NCI-H128 (cell line): ENCODE measurements at regions not wholly inside any gene's neighbourhood (a gene's known extent, or its start where the extent isn't known, plus 50 kb on each side); places are given as distances from the start of the nearest gene placed in this dataset.

Experiments used
- DNase-seq: peaks from one replicate; lab custom pipeline; 2025; ENCODE audit not compliant: unreplicated experiment; lab: John Stamatoyannopoulos, UW

DNA sequence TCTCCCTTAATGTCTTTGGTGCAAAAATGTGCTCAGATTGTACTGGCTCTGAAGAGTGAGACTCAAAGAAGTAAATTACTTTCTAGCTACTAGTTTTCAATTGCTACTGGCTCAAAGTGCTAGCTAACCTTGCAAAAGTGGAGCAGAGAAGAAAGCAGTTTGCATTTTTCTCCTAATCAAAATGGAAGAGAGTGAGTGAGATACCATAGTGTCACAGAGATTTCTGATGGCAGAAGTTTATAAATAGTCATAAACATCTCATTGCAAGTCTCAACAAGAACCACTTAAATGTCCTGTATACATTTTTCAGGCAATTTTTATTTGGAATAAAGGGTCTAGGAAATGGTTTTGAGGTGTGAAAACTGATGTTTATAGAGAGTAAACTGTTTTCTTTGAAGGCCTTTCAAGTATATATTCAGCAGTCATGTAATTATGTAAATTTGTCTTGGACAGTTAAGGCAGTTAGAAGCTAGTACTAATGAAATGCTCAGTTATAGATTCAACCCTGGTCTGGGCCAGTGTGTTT is 237.7 kb upstream of the GOLIM4 start:
- no peak for DNase-seq

DNA sequence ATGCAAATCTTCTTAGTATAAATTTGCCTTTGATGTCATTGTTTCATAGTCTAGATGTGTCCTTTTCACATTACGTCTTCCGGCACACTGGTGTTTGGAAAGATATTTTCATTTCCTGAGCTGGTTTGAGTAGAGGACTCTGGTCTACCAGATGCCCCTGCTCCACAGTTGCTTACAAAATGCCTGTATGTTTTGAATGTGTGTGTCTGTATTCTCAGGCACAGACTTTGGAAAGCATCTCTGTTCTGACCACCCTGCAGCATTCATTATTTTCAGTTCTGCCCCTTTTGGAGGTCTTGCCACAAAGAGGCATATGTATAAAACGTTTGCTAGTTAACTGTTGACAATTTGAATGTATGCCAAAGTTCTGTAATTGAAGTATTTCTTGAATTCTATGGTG is 236.0 kb upstream of the GOLIM4 start:
- DNase-seq = no peak

DNA sequence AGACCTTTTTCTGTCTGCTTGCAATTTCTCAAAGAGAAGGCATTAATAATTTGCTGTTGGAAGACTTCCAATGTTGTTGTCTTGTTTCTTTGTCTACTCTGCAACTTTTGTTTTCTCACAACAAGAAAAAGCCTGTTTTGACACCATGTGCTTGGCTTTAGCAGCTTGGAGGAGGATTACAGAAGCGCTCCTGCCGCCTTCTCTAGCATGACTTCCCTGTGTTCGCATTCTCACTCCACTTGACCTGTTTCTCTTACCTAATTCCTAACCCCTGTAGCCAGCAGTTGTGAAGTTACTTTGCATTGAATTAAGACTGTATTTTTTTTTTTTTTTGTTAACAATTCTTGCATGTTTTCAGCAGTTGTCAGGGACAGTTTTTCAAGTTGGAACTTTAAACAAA is 235.3 kb upstream of the GOLIM4 start:
- DNase-seq = no peak

DNA sequence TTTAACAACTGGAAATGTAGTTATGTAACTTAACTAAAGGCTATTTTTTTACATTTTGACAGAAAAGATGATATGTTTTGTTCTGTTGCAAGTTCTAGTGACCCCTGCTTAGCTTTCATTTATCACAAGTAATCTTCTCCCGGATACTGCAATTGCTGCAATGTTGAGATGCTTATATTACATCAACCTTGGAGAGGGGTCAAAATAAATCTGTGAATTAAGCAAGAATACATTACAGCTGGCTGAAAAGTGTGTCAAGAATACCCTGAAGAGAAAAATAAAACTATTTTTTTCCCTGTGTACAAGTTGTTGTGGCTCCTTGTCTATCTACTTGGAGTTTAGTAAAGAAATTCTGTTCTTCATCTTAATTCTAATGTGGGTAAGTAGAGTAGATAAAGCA is 232.1 kb upstream of the GOLIM4 start:
- DNase-seq = no peak

DNA sequence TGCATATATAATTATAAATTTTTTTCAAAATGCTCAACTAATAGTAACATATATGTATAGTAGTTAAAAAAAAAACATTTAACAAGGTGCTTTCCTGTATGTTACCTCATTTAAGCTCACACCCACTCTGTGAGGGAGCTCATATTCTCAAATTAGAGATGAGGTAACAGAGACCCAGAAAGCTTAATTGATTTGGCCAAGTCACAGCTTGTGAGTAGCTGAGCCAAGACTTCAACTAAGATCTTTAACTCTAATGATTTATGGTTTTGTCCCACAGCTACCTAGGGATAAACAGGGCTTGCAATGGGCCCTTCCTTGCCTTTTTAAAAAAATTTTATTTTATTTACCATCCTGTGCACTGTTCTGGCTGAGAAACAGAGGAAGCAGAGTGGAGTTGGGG is 230.0 kb upstream of the GOLIM4 start:
- DNase-seq = no peak

DNA sequence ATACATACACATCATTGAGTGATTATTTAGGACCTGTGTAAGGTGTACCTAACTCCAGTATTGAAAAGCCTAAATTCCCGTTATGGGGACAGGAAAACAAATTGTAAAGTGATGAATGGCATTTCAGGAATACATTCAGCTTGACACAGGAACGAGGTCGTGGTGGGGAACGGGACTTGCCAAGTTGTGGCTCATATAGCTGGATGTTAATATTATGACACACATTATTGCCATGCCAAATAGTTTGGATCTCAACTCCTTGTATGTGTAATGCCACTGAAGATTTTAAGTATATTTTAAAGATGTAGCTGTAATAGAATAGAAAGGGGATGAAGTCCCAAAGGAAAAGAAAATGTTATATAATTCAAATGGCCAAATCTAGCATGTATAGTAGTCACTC is 227.2 kb upstream of the GOLIM4 start:
- DNase-seq = no peak

DNA sequence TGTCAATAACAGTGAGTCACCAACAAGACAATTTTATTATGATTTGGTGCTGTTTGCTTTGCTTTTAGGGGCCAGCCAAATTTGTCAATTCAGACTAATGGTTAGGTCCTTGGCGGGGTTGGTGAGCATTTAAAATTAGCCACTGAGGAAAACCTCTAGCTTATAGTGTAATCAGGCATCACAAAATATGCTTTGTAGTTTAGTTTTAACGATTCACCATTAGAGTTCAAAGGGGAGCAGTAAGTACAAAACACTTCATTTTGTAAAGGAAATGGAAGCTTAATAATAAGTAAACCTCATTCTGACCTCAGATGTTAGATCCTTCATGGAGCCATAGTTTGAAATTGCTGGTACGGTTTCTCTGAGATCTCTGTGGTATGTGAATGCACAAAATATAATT is 218.4 kb upstream of the GOLIM4 start:
- DNase-seq = no peak

DNA sequence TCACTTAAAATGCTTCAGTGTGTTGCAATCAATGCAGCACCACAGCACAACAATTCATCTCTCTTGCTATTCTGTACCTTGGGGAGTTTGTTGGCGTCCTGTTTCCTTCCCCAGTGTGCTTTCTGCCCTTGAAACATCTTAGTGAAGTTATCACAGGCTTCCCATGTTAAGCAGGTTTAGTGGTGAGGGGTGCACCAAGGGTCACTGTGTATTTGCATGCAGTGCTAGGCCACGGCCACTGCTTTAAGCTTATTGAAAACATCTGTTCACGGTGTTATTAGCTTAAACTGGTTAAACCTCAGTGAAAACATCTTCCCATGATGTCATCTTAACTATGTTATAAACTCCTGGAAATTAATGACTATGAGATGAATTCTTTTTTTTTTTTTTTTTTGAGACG is 217.3 kb upstream of the GOLIM4 start:
- DNase-seq = no peak

DNA sequence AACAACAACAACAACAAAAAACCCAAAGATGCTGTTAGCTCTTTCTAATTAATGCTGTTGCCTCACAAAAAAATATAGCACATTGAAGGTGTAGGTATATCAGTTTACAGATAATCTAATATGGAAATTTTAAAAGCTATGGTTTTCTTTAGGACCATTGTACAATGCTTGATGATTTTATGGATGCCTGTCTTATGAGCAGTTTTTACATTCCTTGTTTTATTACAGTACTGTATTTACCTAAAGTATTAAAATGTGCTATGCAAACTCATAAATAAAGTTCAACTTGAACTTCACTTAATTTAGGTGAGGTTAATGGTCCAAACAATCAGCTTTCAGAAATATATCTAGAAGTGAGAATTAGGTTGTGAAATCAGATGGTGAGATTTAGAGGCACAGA is 212.2 kb upstream of the GOLIM4 start:
- DNase-seq = no peak

DNA sequence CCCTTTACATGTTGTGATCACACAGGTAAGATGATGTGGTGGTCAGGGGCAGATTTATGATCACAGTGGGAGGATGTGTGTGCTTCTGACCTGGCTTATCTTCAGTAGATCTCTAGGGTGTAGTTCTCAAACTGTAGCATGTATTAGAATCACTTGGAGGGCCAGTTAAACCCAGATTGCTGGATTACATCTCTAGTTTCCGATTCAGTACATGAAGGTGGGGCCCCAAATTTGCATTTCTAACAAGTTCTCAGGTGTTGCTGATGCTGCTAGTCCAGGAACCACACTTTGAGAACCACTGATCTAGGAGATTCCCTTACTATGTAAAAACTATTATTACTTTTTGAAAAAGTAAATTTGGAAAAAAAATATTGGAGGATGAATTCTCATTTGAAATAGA is 199.3 kb upstream of the GOLIM4 start:
- DNase-seq = no peak

DNA sequence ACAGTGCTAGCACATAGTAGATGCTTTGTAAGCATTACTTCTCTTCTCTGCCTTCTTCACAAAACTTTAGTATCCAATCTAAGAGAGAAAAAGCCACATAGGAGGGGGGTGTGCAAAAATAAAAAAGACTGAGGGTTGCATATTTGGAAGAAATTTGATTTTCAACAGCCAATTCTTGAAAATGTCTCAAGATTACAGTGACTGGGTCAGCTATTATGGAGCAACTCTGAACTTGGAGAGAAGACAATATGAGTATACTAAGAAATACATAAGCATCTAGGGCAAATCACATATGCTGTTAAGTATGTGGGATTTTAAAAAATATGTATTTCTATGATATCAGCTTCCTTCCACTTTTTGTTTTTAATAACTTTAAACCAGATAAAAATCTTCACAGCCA is 196.6 kb upstream of the GOLIM4 start:
- DNase-seq = no peak

DNA sequence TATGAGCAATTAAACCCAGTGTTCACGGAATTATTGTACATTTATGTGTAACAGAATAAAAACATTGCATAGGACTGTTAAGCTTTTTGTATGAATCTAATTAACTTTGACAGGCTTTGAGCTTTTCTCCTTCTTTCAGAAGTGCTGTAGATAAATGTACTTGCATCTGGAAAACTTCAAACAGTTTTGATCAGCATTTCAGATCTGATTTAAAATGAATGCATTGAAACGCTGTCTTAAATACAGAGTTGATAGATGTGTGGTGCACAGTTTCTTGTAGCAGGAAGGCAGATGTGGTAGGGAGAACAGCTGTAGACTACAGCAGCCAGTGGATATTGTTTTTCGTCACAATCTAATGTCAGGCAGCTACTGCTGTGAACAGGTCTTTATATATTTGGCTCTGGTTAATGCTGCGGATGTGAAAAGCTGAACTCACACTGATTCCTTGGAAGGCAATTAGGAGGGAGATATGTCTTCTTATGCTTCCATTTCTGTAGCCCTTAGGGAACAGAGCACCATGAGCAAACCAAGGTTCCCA is 193.8 kb upstream of the GOLIM4 start:
- DNase-seq = no peak

DNA sequence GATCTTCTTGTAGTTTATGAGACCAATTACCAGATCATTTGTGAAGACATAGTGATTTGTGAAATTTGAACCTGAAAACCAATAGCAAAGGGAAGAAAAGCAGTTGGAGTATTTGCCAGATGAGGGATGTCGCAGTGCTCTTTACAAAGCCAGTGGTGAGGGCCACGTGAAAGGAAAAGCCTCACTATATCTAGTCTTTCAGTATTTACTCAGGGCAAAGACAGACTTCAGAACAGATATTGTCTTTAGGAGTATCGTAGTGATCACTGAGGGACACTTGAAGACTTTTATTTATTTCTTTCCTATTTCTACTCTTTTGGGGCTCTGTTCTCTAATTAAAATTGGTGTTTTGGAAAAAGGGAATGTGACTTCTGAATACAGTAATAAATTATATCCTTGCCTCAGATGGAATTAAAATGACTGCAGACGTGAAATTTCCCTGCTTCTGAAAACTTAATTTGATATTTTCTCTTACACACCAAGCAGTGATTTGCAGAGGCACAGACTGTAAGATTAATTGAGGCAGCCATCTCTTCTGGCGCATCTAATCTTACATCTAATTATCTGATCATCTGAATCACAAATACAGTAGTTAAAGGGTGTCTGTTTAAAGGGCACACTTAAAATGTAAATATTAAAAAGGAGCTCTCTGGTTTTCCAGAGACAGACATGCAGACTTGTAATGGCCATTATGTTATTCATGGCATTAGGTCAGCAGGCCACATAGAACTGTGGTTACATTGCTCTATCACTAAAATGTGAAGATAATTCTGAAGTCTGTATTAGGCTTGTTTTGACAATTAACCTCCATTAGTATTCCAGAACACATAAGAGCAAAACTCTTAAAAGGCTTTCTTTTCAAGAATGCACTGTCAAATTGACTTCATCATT is 193.0 kb upstream of the GOLIM4 start:
- no peak for DNase-seq

DNA sequence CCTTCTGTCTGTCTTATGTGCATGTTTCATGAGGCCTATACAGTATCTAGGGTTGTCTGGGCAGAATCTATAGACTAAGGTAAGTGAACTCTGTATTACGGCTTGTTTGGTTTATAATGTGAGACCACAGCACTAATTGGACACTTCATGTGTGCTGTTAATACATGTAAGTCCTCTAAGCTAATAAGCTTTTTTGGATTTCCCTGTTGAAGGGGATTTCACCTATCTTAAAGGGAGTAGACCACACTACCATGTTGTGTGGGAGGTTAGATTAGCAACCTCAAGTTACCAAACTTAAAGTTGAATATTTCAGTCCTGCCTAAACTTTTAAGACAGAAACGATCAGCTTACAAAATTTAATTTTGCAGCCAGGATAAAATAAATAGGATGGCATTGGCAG is 189.8 kb upstream of the GOLIM4 start:
- no peak for DNase-seq

DNA sequence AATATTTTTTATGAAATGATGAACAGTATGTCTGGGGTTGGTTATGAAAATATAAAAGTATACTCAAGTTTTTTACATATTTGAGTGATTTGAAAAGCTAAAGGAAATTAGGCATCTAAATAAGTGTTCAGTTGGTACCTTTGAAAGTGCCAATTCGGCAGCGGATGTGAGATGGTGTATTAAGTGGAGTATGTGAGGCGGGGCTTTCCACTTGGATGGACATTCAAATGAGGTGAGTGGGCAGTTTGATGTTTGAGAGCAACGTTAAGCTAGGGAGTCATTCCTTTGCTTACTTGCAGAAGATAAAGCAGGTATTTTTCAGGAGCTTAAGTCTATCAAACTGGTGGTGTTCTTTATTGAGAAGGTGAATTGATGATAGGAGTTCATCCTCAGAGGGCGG is 189.0 kb upstream of the GOLIM4 start:
- DNase-seq = no peak

DNA sequence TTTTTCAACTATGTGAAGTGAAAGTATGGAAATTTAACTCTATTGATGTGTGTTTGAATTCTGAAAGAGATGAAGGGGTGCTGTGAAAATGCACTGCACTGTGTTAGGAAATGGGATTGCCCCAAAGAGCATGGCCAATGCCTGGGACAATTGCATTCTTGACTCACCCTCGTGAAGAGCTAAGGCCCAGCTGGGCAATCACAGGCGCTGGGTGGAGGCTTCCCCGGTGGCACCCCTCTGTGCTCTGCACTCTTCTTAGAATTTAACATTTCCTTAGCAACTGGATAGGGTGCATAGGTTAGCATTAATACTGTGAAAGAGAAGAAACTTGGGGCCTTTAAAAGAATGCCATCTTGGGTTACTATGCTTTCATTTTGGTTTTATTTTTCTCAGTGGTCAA is 179.9 kb upstream of the GOLIM4 start:
- DNase-seq = no peak

DNA sequence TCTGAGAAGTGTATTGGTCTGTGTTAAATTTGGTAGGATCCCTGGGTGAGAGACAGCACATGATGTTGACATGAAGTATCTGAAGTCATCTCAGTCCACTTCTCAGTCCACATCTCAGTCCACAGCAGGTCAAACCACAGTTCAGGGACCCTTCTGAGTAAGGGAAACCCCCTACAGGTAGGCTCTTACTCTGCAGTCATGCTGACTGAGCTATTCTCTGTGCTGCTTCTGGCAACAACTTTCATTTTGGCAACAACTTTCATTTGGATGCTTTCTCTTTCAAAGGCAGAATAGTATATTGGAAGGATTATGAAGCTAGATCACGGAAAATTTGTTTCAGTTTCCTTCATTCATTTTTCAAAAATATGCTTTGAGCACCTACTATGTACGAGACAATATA is 178.2 kb upstream of the GOLIM4 start:
- no peak for DNase-seq

DNA sequence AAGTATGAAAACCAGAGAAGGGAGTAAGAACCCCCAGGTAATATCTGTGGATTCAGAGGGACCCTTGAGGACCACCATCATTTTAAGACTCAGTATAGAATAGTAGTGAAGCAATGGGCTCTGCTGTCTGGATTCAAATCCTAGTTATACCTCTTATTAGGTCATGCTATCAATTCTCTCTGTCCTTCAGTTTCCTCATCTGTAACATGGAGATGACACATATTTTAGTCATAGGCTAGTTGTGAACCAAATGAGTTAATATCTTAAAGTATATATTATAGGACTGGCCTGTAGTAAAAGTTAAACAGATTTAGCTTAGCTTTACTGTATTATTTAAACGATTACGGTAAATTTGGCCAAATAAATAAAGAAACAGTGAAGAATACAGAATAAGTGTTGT is 177.3 kb upstream of the GOLIM4 start:
- no peak for DNase-seq

DNA sequence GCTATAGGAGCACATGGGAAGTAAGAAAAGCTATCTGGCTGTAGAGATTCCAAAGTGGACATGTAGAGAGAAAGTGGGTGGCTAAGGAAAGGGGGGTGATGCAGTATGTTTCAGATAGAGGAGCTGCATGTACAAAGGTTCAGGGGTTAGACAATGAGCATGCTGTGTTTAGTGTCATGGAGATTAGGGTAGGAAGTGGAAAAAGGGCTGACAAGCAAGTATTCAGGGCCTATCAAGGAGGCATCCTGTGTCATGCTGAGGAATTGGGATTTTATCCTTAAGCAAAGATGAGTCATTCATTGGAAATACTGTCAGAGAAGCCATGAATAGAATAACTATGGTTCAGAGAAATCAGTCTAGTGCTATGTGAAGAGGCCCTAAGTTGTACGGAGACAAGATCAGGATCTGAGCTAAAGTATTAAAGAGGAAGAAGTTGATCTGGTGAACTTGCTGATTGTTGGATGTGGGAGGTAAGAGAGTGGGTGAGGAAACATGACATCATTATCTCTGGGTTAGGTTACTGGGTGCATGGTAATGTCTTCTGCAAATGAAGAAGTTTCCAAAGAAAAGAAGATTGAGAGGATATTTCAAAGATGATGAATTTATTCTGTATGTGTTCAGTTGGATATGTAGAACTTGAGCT is 176.7 kb upstream of the GOLIM4 start:
- DNase-seq = no peak

DNA sequence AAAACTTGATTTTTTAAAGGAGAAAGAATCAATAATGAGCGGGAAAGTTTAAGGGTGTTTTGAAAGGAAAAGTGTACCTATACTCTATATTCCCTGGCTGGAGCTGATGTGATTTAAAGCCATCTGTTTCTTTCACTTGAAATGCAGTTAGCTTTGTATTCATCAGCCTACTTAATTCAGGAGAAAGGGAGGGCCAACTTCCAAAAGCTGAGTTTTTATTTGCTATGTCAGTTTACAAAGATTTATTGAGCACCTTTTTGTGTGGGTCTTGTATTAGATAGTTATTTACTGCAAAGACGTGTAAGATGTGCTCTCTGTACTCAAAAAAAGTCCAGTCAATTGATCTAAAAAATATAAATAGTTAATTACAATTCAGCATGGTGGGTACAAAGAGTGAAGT is 176.2 kb upstream of the GOLIM4 start:
- no peak for DNase-seq

DNA sequence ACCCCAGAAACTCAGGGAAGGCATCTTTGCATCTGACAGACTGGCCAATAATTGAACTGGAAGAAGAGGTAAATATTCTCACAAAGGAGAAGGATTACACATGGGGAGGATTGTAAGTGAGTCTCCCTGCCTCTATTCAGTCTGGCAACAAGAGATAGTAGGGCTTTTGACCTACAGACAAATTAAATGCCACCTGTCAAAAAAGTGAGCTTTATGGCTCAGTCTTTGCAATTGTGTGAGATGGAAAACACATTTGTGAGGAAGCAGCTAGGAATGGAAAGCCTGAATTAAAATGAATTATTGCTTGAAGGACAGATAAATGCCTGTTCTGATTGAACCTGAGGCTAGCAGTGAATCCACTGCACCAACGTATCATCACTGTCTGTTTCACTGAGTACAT is 173.3 kb upstream of the GOLIM4 start:
- DNase-seq = no peak

DNA sequence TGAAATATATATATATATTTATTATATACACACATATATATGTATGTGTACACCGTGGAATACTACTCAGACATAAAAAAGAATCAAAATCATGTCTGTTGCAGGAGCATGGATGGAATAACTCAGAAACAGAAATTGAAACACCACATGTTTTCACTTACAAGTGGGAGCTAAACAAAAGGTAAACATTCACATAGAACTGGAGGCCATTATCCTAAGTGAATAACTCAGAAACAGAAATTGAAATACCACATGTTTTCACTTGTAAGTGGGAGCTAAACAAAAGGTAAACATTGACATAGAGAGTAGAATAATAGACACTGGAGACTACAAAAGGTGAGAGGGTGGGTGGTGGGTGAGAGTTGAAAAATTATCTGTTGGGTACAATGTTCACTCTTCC is 171.5 kb upstream of the GOLIM4 start:
- DNase-seq = no peak
